22Rv1 (cell line): ENCODE measurements at regions not wholly inside any gene's neighbourhood (a gene's known extent, or its start where the extent isn't known, plus 50 kb on each side); places are given as distances from the start of the nearest gene placed in this dataset.

ENCODE experiments used
- H3K27ac ChIP-seq: fragments of 450-650 bp; 2 replicates; pipeline ENCODE4 v1.5.1; 2017
- CTCF ChIP-seq: fragments of 450-650 bp; IDR thresholded peaks from 2 replicates; pipeline ENCODE4 v1.5.1; 2017; ENCODE audit warnings: mild to moderate bottlenecking
- ZFX ChIP-seq: fragments of 450-650 bp; IDR thresholded peaks from 2 replicates; pipeline ENCODE4 v1.6.1; 2017; ENCODE audit warnings: antibody characterized with exemption, borderline replicate concordance

- H3K27ac ChIP-seq = no peak overlapping the region
- no peak for TF ChIP-seq CTCF
- no peak for TF ChIP-seq ZFX
Measured at GRCh38 chr2:41940060-41940744, 107.6 kb upstream of the PKDCC start.

GRCh38 chr2:41940745-41941063 lies 107.1 kb upstream of the PKDCC start:
- no peak overlapping the region for H3K27ac ChIP-seq
- TF ChIP-seq CTCF = no peak
- no peak for TF ChIP-seq ZFX

- TF ChIP-seq ZFX = no peak
- TF ChIP-seq CTCF = no peak
Measured at GRCh38 chr2:41941831-41942230, 106.0 kb upstream of the PKDCC start.

GRCh38 chr2:41942278-41942677 lies 105.5 kb upstream of the PKDCC start:
- no peak overlapping the region for H3K27ac ChIP-seq
- TF ChIP-seq CTCF (no peak), ZFX (no peak)

More at GRCh38 chr2:41941831-41942230, 106.0 kb upstream of the PKDCC start:
- H3K27ac ChIP-seq = no peak overlapping the region

GRCh38 chr2:41943159-41943558 lies 104.7 kb upstream of the PKDCC start:
- no peak for TF ChIP-seq ZFX
- TF ChIP-seq CTCF = no peak

GRCh38 chr2:41944220-41944880 lies 103.5 kb upstream of the PKDCC start:
- no peak overlapping the region for H3K27ac ChIP-seq
- TF ChIP-seq CTCF (no peak), ZFX (no peak)

More at GRCh38 chr2:41943159-41943558, 104.7 kb upstream of the PKDCC start:
- no peak overlapping the region for H3K27ac ChIP-seq

- TF ChIP-seq ZFX (no peak), CTCF (no peak)
Measured at GRCh38 chr2:41947701-41948396, 100.0 kb upstream of the PKDCC start.

More at GRCh38 chr2:41947701-41948396, 100.0 kb upstream of the PKDCC start:
- no peak overlapping the region for H3K27ac ChIP-seq
